Suprapubic skin (tissue), 4 donors: ENCODE measurements at regions not wholly inside any gene's neighbourhood (a gene's known extent, or its start where the extent isn't known, plus 50 kb on each side); places are given as distances from the start of the nearest gene placed in this dataset.

Source experiments
- EP300 ChIP-seq: sonication (generic); formaldehyde crosslinking; IDR thresholded peaks from one replicate; pipeline ENCODE4 v1.6.1; 2017; ENCODE audit warnings: antibody characterized with exemption
- POLR2A ChIP-seq, 2 donors: fragments of 450-650 bp; IDR thresholded peaks; one replicate each; pipeline ENCODE4 v1.6.1; 2017; ENCODE audit warnings: antibody characterized with exemption in 2 of 2, mild to moderate bottlenecking in 2 of 2, moderate library complexity in 2 of 2
- POLR2AphosphoS5 ChIP-seq, 3 donors: sonication (generic); formaldehyde crosslinking; IDR thresholded peaks; one replicate each; pipeline ENCODE4 v1.6.1; 2017; ENCODE audit warnings: antibody characterized with exemption in 3 of 3
- TF ChIP-seq, protein P1 (sequence below), 2 donors: fragments of 200-600 bp in 1 of 2; fragments of 450-650 bp in 1 of 2; sonication (generic) in 1 of 2; IDR thresholded peaks; one replicate each; pipeline ENCODE4 v1.5.1; 2016 to 2019; ENCODE audit warnings: antibody characterized with exemption in 2 of 2, mild to moderate bottlenecking in 1 of 2, moderate library complexity in 1 of 2

DNA sequence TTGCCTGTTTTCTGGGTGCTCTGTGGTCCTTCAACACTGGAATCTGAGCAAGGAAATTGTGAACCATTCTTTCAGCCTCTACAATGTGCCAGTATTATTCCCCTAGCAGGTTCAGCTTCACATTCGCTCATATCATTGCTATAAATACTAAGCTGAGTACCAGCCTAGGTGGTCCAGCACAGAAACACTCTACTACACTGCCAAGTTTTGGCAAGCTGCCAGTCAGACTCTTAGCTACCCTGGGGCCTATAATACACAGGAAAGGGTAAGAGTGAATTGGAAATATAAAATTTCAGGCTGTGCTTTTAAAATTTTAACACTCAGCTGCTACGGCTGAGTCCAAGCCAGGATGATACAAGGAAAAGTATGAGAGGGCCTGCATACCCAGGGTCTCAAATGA lies 49.9 kb upstream of the PPP1R3A start:
- TF ChIP-seq, protein P1, sequence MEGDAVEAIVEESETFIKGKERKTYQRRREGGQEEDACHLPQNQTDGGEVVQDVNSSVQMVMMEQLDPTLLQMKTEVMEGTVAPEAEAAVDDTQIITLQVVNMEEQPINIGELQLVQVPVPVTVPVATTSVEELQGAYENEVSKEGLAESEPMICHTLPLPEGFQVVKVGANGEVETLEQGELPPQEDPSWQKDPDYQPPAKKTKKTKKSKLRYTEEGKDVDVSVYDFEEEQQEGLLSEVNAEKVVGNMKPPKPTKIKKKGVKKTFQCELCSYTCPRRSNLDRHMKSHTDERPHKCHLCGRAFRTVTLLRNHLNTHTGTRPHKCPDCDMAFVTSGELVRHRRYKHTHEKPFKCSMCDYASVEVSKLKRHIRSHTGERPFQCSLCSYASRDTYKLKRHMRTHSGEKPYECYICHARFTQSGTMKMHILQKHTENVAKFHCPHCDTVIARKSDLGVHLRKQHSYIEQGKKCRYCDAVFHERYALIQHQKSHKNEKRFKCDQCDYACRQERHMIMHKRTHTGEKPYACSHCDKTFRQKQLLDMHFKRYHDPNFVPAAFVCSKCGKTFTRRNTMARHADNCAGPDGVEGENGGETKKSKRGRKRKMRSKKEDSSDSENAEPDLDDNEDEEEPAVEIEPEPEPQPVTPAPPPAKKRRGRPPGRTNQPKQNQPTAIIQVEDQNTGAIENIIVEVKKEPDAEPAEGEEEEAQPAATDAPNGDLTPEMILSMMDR (IDR thresholded peaks at IDR 0.05), result no peak
- TF ChIP-seq POLR2AphosphoS5 (IDR thresholded peaks at IDR 0.05) (no peak), POLR2A (IDR thresholded peaks at IDR 0.05) (no peak), EP300 (no peak)
